ENCODE measurements at regions not wholly inside any gene's neighbourhood (a gene's known extent, or its start where the extent isn't known, plus 50 kb on each side); places are given as distances from the start of the nearest gene placed in this dataset.

DNA sequence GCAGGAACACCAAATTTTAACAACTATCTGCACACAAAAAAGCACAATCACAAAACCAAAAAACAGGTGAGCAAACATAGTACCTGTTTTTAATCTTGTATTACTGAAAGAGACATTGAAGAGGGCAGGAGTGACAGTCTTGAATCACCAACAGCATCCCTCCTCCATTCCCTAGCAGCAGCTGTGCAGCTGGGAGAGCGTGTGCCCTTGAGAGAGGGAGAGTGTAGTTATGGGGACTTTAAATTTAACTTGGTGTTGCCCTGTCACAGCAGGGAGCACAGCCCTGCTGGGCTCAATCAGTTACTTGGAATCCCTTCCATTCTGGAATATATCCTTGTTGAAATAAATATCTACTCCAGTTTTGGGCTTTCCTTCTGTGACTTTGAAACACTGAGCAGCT, 1938.7 kb upstream of the NUDT12 start:
- Histone ChIP-seq H4K20me1 (replicated peaks; ENCODE audit: control insufficient read depth, extremely low read depth, insufficient read depth, low read length) (no peaks in the 10 kb centered on the region), H3K4me2 (ENCODE audit: insufficient read depth, low read length) (no peak overlapping the region), H3K4me3 (replicated peaks in 1 of 3; ENCODE audit: insufficient read depth in 1 of 3, low read depth in 1 of 3, low read length in 3 of 3) (no peak overlapping the region), H3K36me3 (ENCODE audit: control insufficient read depth in 2 of 2, extremely low read depth in 1 of 2, insufficient read depth in 2 of 2, low read length in 2 of 2) (no peaks in the 10 kb centered on the region), H3K9me1 (replicated peaks; ENCODE audit: control insufficient read depth, extremely low read depth, insufficient read depth, low read length) (no peaks in the 10 kb centered on the region), H3K79me2 (ENCODE audit: control insufficient read depth, insufficient read depth, low read length) (no peaks in the 10 kb centered on the region), H2AFZ (ENCODE audit: low read depth, low read length) (no peak overlapping the region), H3K4me1 (ENCODE audit: control insufficient read depth, extremely low read depth, insufficient read depth, low read length) (no peaks in the 10 kb centered on the region), H3K27me3 (ENCODE audit: control insufficient read depth in 2 of 2, insufficient read depth in 2 of 2, low read length in 2 of 2) (no peaks in the 10 kb centered on the region), H3K9ac (replicated peaks; ENCODE audit: extremely low read depth, insufficient read depth, low read length) (no peak overlapping the region), H3K27ac (ENCODE audit: insufficient read depth, low read depth, low read length) (no peak overlapping the region), H3K9me3 (replicated peaks; ENCODE audit: control insufficient read depth, insufficient read depth, low read length) (no peaks in the 10 kb centered on the region)
- CTCF ChIA-PET, result no interaction called here
- no peak for DNase-seq (ENCODE audit: low read depth, low spot score)
- POLR2A ChIA-PET, result no interaction called here
- no peak for TF ChIP-seq MYC (IDR thresholded peaks at IDR 0.05; ENCODE audit: low read depth, low read length)
- intact Hi-C loops (cut with micrococcal nuclease), result no loop called here
- dilution Hi-C loops (cut with MboI; ENCODE audit: extremely low pct_ligation_motif_present, low sequenced_read_pairs), result no loop called here
- FAIRE-seq, result no peak
- no TSS peak for BruUV-seq (replicated peaks)

DNA sequence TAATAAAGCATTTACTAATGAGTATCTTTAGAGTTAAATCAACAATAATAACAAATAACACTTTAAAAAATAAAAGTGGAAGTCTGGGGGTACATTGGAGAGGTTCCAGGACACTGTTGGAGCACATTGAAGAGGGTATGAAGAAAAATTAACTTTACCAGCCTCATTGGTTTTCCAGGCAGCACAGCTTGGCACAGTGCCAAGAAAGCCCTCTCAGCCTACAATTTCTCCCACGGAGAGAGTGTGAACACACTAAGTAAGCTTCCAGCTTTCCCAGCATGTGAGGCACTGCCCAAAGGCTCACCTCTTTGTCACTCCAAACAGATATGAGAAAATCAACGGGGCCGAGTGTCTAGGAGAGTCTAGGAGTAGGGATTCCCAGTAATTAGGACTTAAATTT, 1912.8 kb upstream of the NUDT12 start:
- Histone ChIP-seq H3K9me1 (replicated peaks; ENCODE audit: control insufficient read depth, extremely low read depth, insufficient read depth, low read length) (no peaks in the 10 kb centered on the region), H3K27me3 (ENCODE audit: control insufficient read depth in 2 of 2, insufficient read depth in 2 of 2, low read length in 2 of 2) (no peaks in the 10 kb centered on the region), H3K4me3 (replicated peaks in 1 of 3; ENCODE audit: insufficient read depth in 1 of 3, low read depth in 1 of 3, low read length in 3 of 3) (no peak overlapping the region), H3K36me3 (ENCODE audit: control insufficient read depth in 2 of 2, extremely low read depth in 1 of 2, insufficient read depth in 2 of 2, low read length in 2 of 2) (no peaks in the 10 kb centered on the region), H4K20me1 (replicated peaks; ENCODE audit: control insufficient read depth, extremely low read depth, insufficient read depth, low read length) (no peaks in the 10 kb centered on the region), H3K9me3 (replicated peaks; ENCODE audit: control insufficient read depth, insufficient read depth, low read length) (no peaks in the 10 kb centered on the region), H3K79me2 (ENCODE audit: control insufficient read depth, insufficient read depth, low read length) (no peaks in the 10 kb centered on the region), H3K4me2 (ENCODE audit: insufficient read depth, low read length) (no peak overlapping the region), H3K9ac (replicated peaks; ENCODE audit: extremely low read depth, insufficient read depth, low read length) (no peak overlapping the region), H2AFZ (ENCODE audit: low read depth, low read length) (no peak overlapping the region), H3K27ac (ENCODE audit: insufficient read depth, low read depth, low read length) (no peak overlapping the region), H3K4me1 (ENCODE audit: control insufficient read depth, extremely low read depth, insufficient read depth, low read length) (no peaks in the 10 kb centered on the region)
- CTCF ChIA-PET, result no interaction called here
- TF ChIP-seq, protein P1, sequence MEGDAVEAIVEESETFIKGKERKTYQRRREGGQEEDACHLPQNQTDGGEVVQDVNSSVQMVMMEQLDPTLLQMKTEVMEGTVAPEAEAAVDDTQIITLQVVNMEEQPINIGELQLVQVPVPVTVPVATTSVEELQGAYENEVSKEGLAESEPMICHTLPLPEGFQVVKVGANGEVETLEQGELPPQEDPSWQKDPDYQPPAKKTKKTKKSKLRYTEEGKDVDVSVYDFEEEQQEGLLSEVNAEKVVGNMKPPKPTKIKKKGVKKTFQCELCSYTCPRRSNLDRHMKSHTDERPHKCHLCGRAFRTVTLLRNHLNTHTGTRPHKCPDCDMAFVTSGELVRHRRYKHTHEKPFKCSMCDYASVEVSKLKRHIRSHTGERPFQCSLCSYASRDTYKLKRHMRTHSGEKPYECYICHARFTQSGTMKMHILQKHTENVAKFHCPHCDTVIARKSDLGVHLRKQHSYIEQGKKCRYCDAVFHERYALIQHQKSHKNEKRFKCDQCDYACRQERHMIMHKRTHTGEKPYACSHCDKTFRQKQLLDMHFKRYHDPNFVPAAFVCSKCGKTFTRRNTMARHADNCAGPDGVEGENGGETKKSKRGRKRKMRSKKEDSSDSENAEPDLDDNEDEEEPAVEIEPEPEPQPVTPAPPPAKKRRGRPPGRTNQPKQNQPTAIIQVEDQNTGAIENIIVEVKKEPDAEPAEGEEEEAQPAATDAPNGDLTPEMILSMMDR (IDR thresholded peaks at IDR 0.05; ENCODE audit: extremely low read depth in 1 of 2, insufficient read depth in 1 of 2, low read depth in 1 of 2, low read length in 2 of 2), result no peak
- no peak for TF ChIP-seq JUN (IDR thresholded peaks at IDR 0.05; ENCODE audit: borderline replicate concordance, insufficient read depth, insufficient read length, low read depth)
- no peak for TF ChIP-seq POLR2AphosphoS5 (IDR thresholded peaks at IDR 0.05; ENCODE audit: insufficient read depth, low read depth, low read length)
- TF ChIP-seq, protein P2, sequence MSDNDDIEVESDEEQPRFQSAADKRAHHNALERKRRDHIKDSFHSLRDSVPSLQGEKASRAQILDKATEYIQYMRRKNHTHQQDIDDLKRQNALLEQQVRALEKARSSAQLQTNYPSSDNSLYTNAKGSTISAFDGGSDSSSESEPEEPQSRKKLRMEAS (IDR thresholded peaks at IDR 0.05; ENCODE audit: insufficient read depth, insufficient read length), result no peak
- no peak for TF ChIP-seq EZH2 (IDR thresholded peaks at IDR 0.05; ENCODE audit: borderline replicate concordance, low read depth, low read length, severe bottlenecking)
- TF ChIP-seq MYC (IDR thresholded peaks at IDR 0.05; ENCODE audit: low read depth, low read length), result no peak
- no peak for TF ChIP-seq FOS (IDR thresholded peaks at IDR 0.05; ENCODE audit: borderline replicate concordance, insufficient read depth, low read length)
- DNase-seq (ENCODE audit: low read depth, low spot score) (peak; percentile 6), FAIRE-seq (no peak)
- dilution Hi-C loops (cut with MboI; ENCODE audit: extremely low pct_ligation_motif_present, low sequenced_read_pairs) (no loop called here), intact Hi-C loops (cut with micrococcal nuclease) (no loop called here)
- no TSS peak for BruUV-seq (replicated peaks)
- POLR2A ChIA-PET, result no interaction called here

All from endothelial cell of umbilical vein (primary cell).